ENCODE measurements at regions not wholly inside any gene's neighbourhood (a gene's known extent, or its start where the extent isn't known, plus 50 kb on each side); places are given as distances from the start of the nearest gene placed in this dataset.

DNA sequence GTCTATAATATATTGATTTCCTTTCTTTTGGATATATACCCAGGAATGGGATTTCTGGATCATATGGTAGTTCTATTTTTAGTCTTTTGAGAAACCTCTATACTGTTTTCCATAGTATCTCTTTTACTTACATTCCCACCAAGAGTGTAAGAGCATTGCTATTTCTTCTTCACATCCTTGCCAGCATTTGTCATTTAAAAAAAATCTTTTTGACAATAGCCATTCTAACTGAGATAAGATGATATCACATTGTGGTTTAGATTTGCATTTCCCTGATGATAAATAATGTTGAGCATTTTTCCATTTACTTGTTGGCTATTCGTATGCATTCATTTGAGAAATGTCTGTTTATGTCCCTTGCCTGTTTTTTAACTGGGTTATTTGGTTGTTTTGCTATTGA, 467.4 kb downstream of the COL11A1 start:
- ATAC-seq = no peak
- TF ChIP-seq, protein P1, sequence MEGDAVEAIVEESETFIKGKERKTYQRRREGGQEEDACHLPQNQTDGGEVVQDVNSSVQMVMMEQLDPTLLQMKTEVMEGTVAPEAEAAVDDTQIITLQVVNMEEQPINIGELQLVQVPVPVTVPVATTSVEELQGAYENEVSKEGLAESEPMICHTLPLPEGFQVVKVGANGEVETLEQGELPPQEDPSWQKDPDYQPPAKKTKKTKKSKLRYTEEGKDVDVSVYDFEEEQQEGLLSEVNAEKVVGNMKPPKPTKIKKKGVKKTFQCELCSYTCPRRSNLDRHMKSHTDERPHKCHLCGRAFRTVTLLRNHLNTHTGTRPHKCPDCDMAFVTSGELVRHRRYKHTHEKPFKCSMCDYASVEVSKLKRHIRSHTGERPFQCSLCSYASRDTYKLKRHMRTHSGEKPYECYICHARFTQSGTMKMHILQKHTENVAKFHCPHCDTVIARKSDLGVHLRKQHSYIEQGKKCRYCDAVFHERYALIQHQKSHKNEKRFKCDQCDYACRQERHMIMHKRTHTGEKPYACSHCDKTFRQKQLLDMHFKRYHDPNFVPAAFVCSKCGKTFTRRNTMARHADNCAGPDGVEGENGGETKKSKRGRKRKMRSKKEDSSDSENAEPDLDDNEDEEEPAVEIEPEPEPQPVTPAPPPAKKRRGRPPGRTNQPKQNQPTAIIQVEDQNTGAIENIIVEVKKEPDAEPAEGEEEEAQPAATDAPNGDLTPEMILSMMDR (IDR thresholded peaks at IDR 0.05) = no peak

DNA sequence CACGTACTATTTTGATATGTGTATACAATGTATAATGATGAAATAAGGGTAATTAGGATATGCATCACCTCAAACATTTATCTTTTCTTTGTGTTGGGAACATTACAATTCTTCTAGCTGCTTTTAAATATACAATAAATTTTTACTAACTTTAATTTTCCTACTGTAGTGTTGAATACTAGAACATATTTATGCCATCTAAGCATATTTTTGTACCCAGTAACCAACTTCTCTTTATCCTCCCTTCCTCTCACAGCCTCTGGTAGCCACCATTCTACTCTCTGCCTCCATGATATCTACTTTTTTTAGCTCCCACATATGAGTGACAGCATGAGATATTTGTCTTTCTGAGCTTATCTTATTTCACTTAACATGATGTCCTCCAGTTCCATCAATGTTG, 468.0 kb downstream of the COL11A1 start:
- no peak for ATAC-seq
- H3K27ac ChIP-seq = no peak overlapping the region
- H3K36me3 ChIP-seq = no peaks in the 10 kb centered on the region
- intact Hi-C loops (cut with DNase I) = no loop called here
- TF ChIP-seq, protein P1 (IDR thresholded peaks at IDR 0.05) = no peak
- no peak for DNase-seq
- no peaks in the 10 kb centered on the region for H3K9me3 ChIP-seq
- H3K4me3 ChIP-seq = no peak overlapping the region
- no peaks in the 10 kb centered on the region for H3K4me1 ChIP-seq
- H3K27me3 ChIP-seq = no peaks in the 10 kb centered on the region

More for the DNA sequence above, 467.4 kb downstream of the COL11A1 start:
- H3K4me1 ChIP-seq = no peaks in the 10 kb centered on the region
- no peak overlapping the region for H3K27ac ChIP-seq
- intact Hi-C loops (cut with DNase I) = no loop called here
- H3K36me3 ChIP-seq = no peaks in the 10 kb centered on the region
- H3K27me3 ChIP-seq = no peaks in the 10 kb centered on the region
- no peaks in the 10 kb centered on the region for H3K9me3 ChIP-seq
- no peak overlapping the region for H3K4me3 ChIP-seq
- no peak for DNase-seq

DNA sequence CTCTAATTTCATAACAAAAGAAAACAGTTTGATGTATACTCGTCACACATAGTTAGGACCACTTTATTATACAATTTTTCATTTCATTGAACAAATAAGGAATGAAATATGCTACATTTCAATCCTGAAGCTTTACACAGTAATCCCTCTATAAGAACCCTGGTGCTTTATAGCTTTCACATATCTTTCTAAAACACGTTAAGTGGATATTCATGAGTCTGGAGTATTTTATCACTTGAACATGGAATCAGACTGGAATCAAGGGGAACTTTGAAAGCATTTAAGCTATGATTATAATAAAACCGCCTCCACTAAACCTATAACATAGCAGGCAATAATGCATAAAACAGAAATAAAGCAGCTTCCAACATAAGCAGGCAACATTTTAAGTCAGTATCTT, 476.6 kb downstream of the COL11A1 start:
- Histone ChIP-seq H3K27ac (no peak overlapping the region), H3K4me1 (no peaks in the 10 kb centered on the region), H3K9me3 (no peaks in the 10 kb centered on the region), H3K27me3 (no peaks in the 10 kb centered on the region), H3K4me3 (no peak overlapping the region), H3K36me3 (no peaks in the 10 kb centered on the region)
- intact Hi-C loops (cut with DNase I) = no loop called here
- TF ChIP-seq, protein P1 (IDR thresholded peaks at IDR 0.05) = no peak
- ATAC-seq (no peak), DNase-seq (no peak)

DNA sequence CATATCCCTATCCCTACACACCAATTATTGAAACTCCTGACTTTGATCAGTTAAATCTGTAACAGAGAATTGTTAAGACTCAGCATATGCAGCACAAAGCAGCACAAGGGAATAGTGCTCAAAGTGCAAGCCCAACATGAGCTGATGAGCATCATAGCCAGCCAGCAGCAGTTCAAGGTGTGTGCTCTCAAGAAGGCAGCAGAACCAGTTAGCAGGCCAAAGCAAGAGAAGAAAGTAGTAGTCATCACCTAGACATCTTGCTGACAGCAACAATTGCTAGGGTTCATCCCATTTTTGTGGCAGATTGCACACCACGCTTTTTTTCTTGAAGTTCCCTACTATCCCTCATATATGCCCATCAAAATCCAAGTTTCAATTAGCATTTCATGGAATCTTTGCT, 478.3 kb downstream of the COL11A1 start:
- H3K4me3 ChIP-seq = no peak overlapping the region
- H3K36me3 ChIP-seq = no peaks in the 10 kb centered on the region
- H3K9me3 ChIP-seq = peaks cover 0 to 2% of the 10 kb centered on the region in 2 donors
- H3K27ac ChIP-seq = no peak overlapping the region
- ATAC-seq (no peak), DNase-seq (no peak)
- intact Hi-C loops (cut with DNase I) = no loop called here
- TF ChIP-seq, protein P1 (IDR thresholded peaks at IDR 0.05) = no peak
- no peaks in the 10 kb centered on the region for H3K4me1 ChIP-seq
- no peaks in the 10 kb centered on the region for H3K27me3 ChIP-seq

DNA sequence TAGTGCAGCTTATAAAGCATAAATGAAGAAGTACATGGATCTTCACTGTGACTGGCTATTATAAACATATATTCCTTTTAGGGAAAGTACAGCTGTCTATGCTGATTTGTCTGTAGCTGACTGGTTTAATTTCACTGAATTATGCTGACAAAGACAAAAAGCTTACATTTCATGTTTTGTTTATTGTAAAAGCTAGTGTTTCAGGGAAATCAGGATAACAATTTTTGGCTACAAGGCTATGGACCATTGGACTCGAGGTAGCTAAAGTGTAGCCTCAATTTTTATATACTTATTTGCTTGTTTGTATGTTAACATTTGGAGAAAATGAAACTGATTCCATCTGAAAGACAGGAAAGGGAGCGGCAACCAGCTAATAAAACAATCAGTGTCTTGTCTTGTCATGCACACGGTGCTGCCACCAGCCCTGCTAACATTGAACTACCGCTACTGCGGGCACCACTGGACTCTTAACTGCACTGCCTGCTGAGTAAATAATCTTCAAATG, 480.2 kb downstream of the COL11A1 start:
- peak in 1 of 4 donors; percentile 5 for DNase-seq
- ATAC-seq = no peak
- H3K36me3 ChIP-seq = no peaks in the 10 kb centered on the region
- H3K9me3 ChIP-seq = peaks cover 0 to 5% of the 10 kb centered on the region in 2 donors
- intact Hi-C loops (cut with DNase I) = no loop called here
- TF ChIP-seq, protein P1 (IDR thresholded peaks at IDR 0.05) = no peak
- no peaks in the 10 kb centered on the region for H3K27me3 ChIP-seq
- no peak overlapping the region for H3K4me3 ChIP-seq
- no peak overlapping the region for H3K27ac ChIP-seq
- no peaks in the 10 kb centered on the region for H3K4me1 ChIP-seq

Data from left lung (tissue), 4 donors.